Stimulated activated CD8-positive, alpha-beta memory T cell treated with anti-CD3 and anti-CD28 coated beads, Interleukin-4, amount 100 ng/mL, for 1 hour (primary cell): ENCODE measurements at regions not wholly inside any gene's neighbourhood (a gene's known extent, or its start where the extent isn't known, plus 50 kb on each side); places are given as distances from the start of the nearest gene placed in this dataset.
"Not testable (repeated sequence)": the region's sequence is repeated elsewhere in the genome, so short reads cannot be mapped to it uniquely, and the experiment has no call there.

Experiments used
- DNase-seq, 2 donors: peaks; one replicate each; pipeline ENCODE4 v3.0.0-alpha.2; 2020; ENCODE audit warnings: low read depth in 2 of 2, low spot score in 1 of 2

- DNase-seq: not testable (repeated sequence)
These were observed 372.4 kb downstream of the BCL2L11 start for GRCh38 chr2:111492995-111493719.

DNA sequence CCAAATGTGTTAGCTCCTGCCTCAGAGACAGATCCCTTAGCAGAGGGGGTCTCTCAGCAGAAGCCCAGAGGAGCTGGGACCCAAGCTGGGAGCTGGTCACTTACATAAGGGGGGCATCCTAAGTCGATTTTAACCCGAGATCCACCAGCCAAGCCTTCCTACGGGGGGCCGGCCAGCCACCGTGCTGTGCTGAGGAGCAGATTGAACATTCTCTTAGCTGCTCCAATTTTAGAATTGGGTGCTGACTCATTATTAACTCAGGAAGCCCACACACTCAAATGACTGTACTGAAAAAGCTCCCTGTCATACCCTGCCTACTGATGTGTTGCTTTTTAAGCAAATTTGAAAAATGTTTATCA, 373.0 kb downstream of the BCL2L11 start:
- DNase-seq: not testable (repeated sequence)

DNA sequence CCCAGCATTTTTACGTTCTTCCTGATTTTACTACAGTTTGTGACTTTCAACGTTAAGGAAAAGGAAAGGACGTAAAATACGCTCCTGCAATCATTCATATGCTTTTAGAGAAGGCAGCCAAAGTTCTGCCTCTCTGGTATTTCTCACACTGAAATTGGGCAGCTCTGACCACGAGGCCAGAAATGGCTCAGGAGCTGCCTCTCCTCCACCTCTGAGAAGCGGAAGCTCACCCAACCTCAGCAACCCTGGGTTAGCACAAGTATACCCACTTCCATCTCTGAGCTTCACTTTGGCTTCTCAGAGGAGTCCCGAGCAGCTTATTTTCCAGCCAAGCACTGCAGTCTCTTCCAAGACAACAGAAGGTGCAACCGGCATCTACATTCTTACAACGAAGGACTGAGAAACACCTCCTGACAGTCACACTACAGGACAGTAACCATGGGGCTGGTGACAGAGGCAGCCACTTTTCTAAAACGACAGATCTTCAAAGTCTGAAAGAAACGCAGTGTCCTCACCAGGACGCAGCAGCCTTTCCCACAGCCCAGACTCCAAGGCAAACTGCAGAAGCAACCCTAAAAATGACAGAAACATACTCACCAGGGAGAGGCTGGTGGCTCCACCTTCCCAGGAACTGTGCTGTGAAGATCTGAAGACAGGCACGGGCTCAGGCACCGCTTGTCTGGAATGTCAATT, 373.7 kb downstream of the BCL2L11 start:
- DNase-seq: not testable (repeated sequence)

GRCh38 chr2:111494981-111495315, 374.2 kb downstream of the BCL2L11 start:
- not testable (repeated sequence) for DNase-seq

DNA sequence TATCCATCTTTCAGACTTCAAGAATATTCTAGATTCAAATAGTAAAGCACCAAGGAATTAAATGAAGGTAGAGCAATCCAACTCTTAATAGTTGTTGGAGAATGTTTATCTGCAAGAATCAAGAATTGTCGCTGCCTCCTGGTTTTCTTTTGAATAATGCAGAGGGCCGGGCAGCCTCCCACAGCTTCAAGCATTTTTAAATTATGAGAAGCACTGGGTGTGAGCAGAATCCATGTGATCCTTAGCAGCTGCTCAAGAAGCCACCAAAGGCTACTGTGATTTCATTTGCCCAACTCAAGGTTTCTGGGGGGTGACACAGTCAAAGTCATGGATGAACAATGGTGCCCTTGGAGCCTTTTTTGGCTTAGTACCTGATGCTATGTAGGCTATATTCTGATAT, 374.9 kb downstream of the BCL2L11 start:
- not testable (repeated sequence) for DNase-seq

GRCh38 chr2:111496176-111496575, 375.5 kb downstream of the BCL2L11 start:
- DNase-seq: not testable (repeated sequence)

DNA sequence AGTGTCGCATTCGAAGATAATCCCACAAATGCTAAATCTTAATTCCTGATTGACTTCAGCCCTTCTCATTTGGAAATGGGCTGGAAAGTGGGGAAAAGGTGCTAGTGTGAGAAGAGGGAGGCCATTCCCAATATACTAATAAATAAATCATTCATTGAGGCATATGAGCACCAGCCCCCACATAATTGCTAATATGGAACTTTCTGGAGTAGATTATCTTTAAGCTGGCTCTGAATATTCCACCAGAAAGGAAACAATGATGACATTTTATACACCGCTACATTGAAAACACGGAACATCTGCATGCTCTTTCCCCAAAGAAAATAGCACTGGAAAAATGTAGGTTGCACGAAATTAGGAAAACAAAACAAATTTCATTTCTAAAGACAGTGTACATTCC, 376.1 kb downstream of the BCL2L11 start:
- DNase-seq: not testable (repeated sequence)

- not testable (repeated sequence) for DNase-seq
These were observed 376.6 kb downstream of the BCL2L11 start for GRCh38 chr2:111497270-111497669.

- not testable (repeated sequence) for DNase-seq
These were observed 379.9 kb downstream of the BCL2L11 start for GRCh38 chr2:111500536-111501062.

- DNase-seq: not testable (repeated sequence)
These were observed 380.0 kb downstream of the ANAPC1 start for GRCh38 chr2:111503844-111504570.

DNA sequence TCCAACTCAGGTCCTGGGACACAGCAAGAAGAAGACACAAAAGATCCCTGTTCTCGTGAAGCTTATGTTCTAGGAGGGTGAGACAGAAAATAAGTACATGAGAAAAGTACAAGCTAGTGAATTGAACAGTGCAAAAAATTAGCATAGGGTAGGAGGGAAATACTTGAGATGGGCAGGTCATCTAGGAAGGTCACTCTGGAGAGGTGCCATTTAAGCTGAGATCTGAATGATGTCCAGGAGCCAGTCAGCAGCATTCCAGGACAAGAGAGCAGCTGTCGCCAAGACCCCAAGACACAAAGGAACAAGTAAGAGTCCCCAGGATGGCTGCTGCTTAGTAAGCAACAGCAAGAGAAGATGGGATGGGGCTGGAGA, 379.4 kb downstream of the ANAPC1 start:
- DNase-seq: not testable (repeated sequence)

DNA sequence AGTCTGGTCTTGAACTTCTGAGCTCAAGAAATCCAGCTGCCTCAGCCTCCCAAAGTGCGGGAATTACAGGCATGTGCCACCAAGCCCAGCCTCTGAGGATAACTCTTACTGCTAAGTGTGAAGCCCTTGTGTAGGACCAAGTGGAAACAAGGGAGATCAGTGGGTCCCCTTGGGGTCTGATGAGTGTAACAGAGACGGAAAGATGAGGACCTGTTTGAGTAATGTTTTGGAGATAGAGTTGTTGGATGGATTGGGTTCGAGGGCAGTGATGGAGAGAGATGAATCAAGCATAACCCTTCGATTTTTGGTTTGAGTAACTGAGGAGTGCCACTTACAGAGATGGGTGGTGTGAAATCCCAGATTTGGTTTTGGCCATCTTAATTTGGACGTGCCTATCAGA, 378.7 kb downstream of the ANAPC1 start:
- not testable (repeated sequence) for DNase-seq

- not testable (repeated sequence) for DNase-seq
These were observed 377.1 kb downstream of the ANAPC1 start for GRCh38 chr2:111506936-111507335.

GRCh38 chr2:111509225-111509869, 374.6 kb downstream of the ANAPC1 start:
- DNase-seq: not testable (repeated sequence)

- not testable (repeated sequence) for DNase-seq
These were observed 373.6 kb downstream of the ANAPC1 start for GRCh38 chr2:111510384-111510783.

DNA sequence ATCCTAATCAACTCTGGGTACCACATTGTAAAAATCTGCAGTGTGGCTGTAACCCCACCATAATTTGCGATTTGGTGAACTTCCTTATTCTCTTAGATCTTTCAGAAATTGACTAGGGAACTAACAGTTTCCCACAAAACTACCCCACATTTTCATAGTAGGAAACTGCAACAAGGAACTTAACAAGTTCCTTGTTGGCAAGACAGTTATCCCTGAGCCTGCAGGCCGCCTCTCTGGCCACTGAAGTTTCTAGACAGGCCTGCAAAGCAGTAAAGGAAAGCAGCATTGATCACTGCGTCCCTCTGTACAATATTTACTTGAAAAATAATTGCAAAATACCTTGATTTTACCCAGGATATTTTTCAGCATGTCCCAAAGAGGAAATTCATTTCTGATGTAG, 372.9 kb downstream of the ANAPC1 start:
- DNase-seq: not testable (repeated sequence)

DNA sequence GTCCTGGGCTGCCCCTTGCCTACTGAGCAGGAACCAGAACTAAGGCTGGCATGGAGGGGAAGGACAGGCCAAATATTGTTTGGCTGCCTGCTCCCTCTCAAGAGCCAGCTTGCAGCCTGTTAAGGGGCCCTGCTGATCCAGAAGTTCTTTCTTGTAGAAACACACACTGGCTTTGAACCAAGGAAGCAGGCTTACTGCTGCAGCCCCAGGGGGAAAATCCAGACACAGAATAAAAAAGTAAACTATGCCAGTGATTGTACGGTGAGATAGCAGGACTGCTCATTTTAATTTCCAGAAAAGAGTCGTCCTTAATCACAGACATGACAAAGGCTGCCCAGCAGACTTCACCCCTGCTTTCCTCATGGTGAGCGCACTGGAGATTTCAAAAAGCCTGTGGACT, 371.6 kb downstream of the ANAPC1 start:
- DNase-seq: not testable (repeated sequence)

- not testable (repeated sequence) for DNase-seq
These were observed 369.9 kb downstream of the ANAPC1 start for GRCh38 chr2:111514138-111514537.

DNA sequence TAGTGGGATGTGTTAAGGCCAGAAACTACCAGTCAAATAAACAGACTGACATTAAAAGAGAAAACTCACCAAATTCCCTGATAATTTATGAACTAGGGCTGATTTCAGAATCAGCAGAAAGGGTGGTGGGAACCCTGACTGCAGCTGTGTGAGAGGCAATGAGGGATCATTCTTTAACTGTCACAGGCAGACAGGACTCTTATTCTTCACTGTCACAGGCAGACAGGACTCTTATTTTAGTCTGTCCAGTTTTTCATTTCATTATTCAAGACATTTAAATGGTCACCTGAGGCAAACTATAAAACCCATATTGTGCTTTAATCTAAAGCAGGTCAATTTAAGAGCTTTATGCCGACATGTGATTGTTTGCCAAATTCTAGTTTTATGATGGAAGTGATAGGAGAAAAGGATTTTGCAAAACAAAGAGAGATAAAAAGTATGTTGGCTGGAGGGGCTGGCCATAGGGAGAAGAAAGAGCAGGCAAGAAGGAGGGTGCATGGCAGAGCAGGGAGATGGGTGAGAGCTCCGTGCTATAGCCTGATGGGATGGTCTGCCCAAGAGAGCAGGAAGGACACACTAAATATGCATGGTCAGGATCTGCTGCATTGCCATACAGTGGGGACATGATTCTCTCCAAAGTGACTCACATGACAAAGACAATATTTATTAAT, 366.8 kb downstream of the ANAPC1 start:
- DNase-seq: not testable (repeated sequence)

- DNase-seq: not testable (repeated sequence)
These were observed 366.3 kb downstream of the ANAPC1 start for GRCh38 chr2:111517721-111518053.

DNA sequence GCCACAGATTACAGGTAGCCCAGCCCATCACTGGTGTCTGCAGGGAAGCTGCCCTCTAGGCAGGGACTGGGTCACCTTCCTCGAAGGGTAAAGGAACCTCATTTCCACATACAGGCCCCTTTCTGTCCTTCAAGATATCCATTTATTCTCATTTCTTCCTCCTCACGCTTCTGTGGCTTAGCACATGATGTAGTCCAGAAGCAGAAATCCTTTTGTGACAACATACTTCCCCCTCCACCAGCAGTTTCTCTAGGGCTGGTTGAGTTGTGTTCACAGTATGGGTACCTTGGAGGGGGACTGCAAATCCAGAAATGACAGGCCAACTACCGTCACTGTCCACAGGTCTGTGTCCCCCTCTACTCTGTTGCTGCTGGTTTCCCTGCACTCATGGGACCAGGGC, 364.9 kb downstream of the ANAPC1 start:
- no peak for DNase-seq
